LNCaP clone FGC (cell line): ENCODE measurements at regions not wholly inside any gene's neighbourhood (a gene's known extent, or its start where the extent isn't known, plus 50 kb on each side); places are given as distances from the start of the nearest gene placed in this dataset.

Experiments used
- DNase-seq: peaks from one replicate; pipeline ENCODE4 v3.0.0-alpha.2; 2011; ENCODE audit warnings: low read depth
- H3K4me3 ChIP-seq: 2 replicates; pipeline ENCODE4 v1.5.1; 2011; ENCODE audit warnings: mild to moderate bottlenecking, low read depth, low read length, control low read depth
- CTCF ChIP-seq: IDR thresholded peaks from 2 replicates; pipeline ENCODE4 v1.5.1; 2012; ENCODE audit warnings: mild to moderate bottlenecking; ENCODE audit not compliant: control insufficient read depth, insufficient read depth; ENCODE audit errors: extremely low read depth

- no peak for TF ChIP-seq CTCF
- H3K4me3 ChIP-seq: no peak overlapping the region
- DNase-seq: no peak
Observed at GRCh38 chr2:71815701-71816474, 331.8 kb downstream of the CYP26B1 start.

- no peak for DNase-seq
- no peak overlapping the region for H3K4me3 ChIP-seq
- no peak for TF ChIP-seq CTCF
Observed at GRCh38 chr2:71814885-71815284, 332.8 kb downstream of the CYP26B1 start.

GRCh38 chr2:71813807-71814470 is 333.7 kb downstream of the CYP26B1 start:
- no peak for TF ChIP-seq CTCF
- H3K4me3 ChIP-seq: no peak overlapping the region
- DNase-seq: no peak

- H3K4me3 ChIP-seq: no peak overlapping the region
- TF ChIP-seq CTCF: no peak
- DNase-seq: no peak
Observed at GRCh38 chr2:71813315-71813714, 334.3 kb downstream of the CYP26B1 start.

GRCh38 chr2:71812736-71813135 is 334.9 kb downstream of the CYP26B1 start:
- H3K4me3 ChIP-seq: no peak overlapping the region
- TF ChIP-seq CTCF: no peak
- DNase-seq: no peak

GRCh38 chr2:71811726-71812125 is 335.9 kb downstream of the CYP26B1 start:
- no peak overlapping the region for H3K4me3 ChIP-seq
- DNase-seq: no peak
- TF ChIP-seq CTCF: no peak
